Adrenal gland (tissue), 5 donors: ENCODE measurements at regions not wholly inside any gene's neighbourhood (a gene's known extent, or its start where the extent isn't known, plus 50 kb on each side); places are given as distances from the start of the nearest gene placed in this dataset.

Experiments used
- CTCF ChIP-seq, 6 experiments: fragments of 450-650 bp in 4 of 6; fragments of 200-600 bp in 2 of 6; sonication (generic) in 1 of 6; IDR thresholded peaks; 1 replicate in 5 of 6; 2 replicates in 1 of 6; pipeline versions ENCODE4 v1.5.1 to v1.8.0; 2016 to 2021; ENCODE audit warnings: antibody characterized with exemption in 6 of 6, mild to moderate bottlenecking in 2 of 6, moderate library complexity in 1 of 6
- POLR2A ChIP-seq, 2 donors: fragments of 450-650 bp; IDR thresholded peaks; one replicate each; pipeline ENCODE4 v1.6.1; 2017; ENCODE audit warnings: antibody characterized with exemption in 2 of 2, mild to moderate bottlenecking in 2 of 2, moderate library complexity in 1 of 2
- donor health status: DM: no; HTN: no; CAD: no.

GRCh38 chr2:64376926-64377325 lies 77.0 kb upstream of the LGALSL start:
- TF ChIP-seq POLR2A (IDR thresholded peaks at IDR 0.05) (no peak), CTCF (IDR thresholded peaks at IDR 0.05) (no peak)
